ENCODE measurements at regions not wholly inside any gene's neighbourhood (a gene's known extent, or its start where the extent isn't known, plus 50 kb on each side); places are given as distances from the start of the nearest gene placed in this dataset.

GRCh38 chr11:109123816-109124787 is 297.9 kb upstream of the C11orf87 start:
- 62% methylated on average over 11 of the region's 11 CpGs for WGBS (ENCODE audit: insufficient coverage, low coverage, low lambda C conversion rate, missing lambda C conversion rate)
- intact Hi-C loops (cut with DNase I) = no loop called here
- DNase-seq = no peak
- Histone ChIP-seq H3K36me3 (no peaks in the 10 kb centered on the region), H3K4me3 (no peak overlapping the region), H3K27ac (no peak overlapping the region), H3K27me3 (no peaks in the 10 kb centered on the region), H3K9me3 (peaks cover 0 to 1% (median 0%) of the 10 kb centered on the region in 4 donors), H3K4me1 (no peaks in the 10 kb centered on the region)
- TF ChIP-seq POLR2A (IDR thresholded peaks at IDR 0.05) (no peak), CTCF (IDR thresholded peaks at IDR 0.05) (no peak)
- ATAC-seq = no peak

DNA sequence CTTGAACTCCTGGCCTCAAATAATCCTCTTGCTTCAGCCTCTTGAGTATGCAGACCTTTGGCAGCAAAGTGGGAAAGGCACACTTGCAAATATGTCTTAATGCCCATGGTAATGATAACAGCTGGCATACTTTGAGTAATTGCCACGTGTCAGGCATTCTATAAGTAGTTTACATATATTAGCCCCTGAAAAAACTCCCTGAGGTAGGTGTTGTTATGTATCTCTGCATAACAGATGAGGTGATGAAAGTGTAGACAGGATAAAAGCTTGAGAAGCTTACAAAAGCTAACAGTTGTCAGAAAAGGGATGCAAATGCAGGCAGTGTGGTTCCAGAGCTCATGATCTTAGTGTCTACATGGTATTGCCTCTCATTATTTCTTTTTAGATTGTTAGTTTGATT is 291.1 kb upstream of the C11orf87 start:
- Histone ChIP-seq H3K9me3 (peaks cover 0 to 2% (median 0%) of the 10 kb centered on the region in 4 donors), H3K27ac (no peak overlapping the region), H3K27me3 (no peaks in the 10 kb centered on the region), H3K4me3 (no peak overlapping the region), H3K4me1 (no peaks in the 10 kb centered on the region), H3K36me3 (no peaks in the 10 kb centered on the region)
- DNase-seq = no peak
- TF ChIP-seq CTCF (IDR thresholded peaks at IDR 0.05) (no peak), POLR2A (IDR thresholded peaks at IDR 0.05) (no peak)
- intact Hi-C loops (cut with DNase I) = no loop called here
- ATAC-seq = no peak
- WGBS (ENCODE audit: insufficient coverage, low coverage, low lambda C conversion rate, missing lambda C conversion rate) = 23% methylated on average over 1 of the region's 1 CpG

GRCh38 chr11:109132539-109132938 is 289.5 kb upstream of the C11orf87 start:
- 27% methylated on average over 4 of the region's 4 CpGs for WGBS (ENCODE audit: insufficient coverage, low coverage, low lambda C conversion rate, missing lambda C conversion rate)

DNA sequence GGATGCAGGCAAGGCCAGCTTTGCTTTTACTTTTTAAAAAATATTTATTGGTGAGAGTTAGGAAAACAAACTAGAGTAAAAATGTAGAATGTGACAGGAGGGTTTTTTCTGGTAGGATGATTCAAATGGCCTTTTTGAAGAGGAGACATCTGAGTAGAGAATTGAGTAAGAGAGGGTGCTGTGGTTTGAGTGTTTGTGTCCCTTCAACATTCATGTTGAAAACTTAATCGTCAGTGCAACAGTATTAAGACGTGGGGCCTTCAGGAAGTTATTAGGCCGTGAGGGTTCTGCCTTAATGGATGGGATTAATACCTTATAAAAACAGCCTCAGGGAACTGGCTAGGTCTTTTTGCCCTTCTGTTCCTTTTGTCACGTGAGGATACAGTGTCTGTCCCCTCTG is 288.8 kb upstream of the C11orf87 start:
- ATAC-seq = no peak
- H3K9me3 ChIP-seq = peaks cover 0 to 2% (median 0%) of the 10 kb centered on the region in 4 donors
- 53% methylated on average over 4 of the region's 4 CpGs for WGBS (ENCODE audit: insufficient coverage, low coverage, low lambda C conversion rate, missing lambda C conversion rate)
- no peaks in the 10 kb centered on the region for H3K36me3 ChIP-seq
- H3K4me1 ChIP-seq = no peaks in the 10 kb centered on the region
- intact Hi-C loops (cut with DNase I) = no loop called here
- H3K27ac ChIP-seq = no peak overlapping the region
- TF ChIP-seq POLR2A (IDR thresholded peaks at IDR 0.05) (no peak), CTCF (IDR thresholded peaks at IDR 0.05) (no peak)
- H3K4me3 ChIP-seq = no peak overlapping the region
- DNase-seq = no peak
- H3K27me3 ChIP-seq = no peaks in the 10 kb centered on the region

More at GRCh38 chr11:109132539-109132938, 289.5 kb upstream of the C11orf87 start:
- no peak for DNase-seq
- no peak for ATAC-seq
- TF ChIP-seq CTCF (IDR thresholded peaks at IDR 0.05) (no peak), POLR2A (IDR thresholded peaks at IDR 0.05) (no peak)
- no peaks in the 10 kb centered on the region for H3K36me3 ChIP-seq
- peaks cover 0 to 2% (median 0%) of the 10 kb centered on the region in 4 donors for H3K9me3 ChIP-seq
- no peak overlapping the region for H3K27ac ChIP-seq
- no peak overlapping the region for H3K4me3 ChIP-seq
- intact Hi-C loops (cut with DNase I) = no loop called here
- no peaks in the 10 kb centered on the region for H3K27me3 ChIP-seq
- H3K4me1 ChIP-seq = no peaks in the 10 kb centered on the region

Measured in right lobe of liver (tissue), 6 donors.